AG04450 (cell line): ENCODE measurements at regions not wholly inside any gene's neighbourhood (a gene's known extent, or its start where the extent isn't known, plus 50 kb on each side); places are given as distances from the start of the nearest gene placed in this dataset.

Experiments used
- CTCF ChIA-PET: fragments of 300-600, 350-600 bp; formaldehyde crosslinking; extraction: SDS; loops from one replicate; lab custom pipeline; 2022; ENCODE audit warnings: antibody characterized with exemption, inconsistent platforms; lab: Charles Lee
- POLR2A ChIA-PET: fragments of 350-600 bp; formaldehyde crosslinking; extraction: SDS; loops from one replicate; lab custom pipeline; 2021; ENCODE audit warnings: antibody characterized with exemption, inconsistent platforms; lab: Yijun Ruan, JAX
- DNase-seq: peaks from one replicate; pipeline ENCODE4 v3.0.0-alpha.2; 2011; ENCODE audit warnings: low read depth, low spot score
- H3K27ac ChIP-seq: one replicate; pipeline ENCODE4 v1.5.1; 2012; ENCODE audit warnings: low read depth, low read length, control low read depth
- H3K27me3 ChIP-seq: one replicate; pipeline ENCODE4 v1.6.0; 2012; ENCODE audit warnings: low read length; ENCODE audit not compliant: control insufficient read depth, insufficient read depth
- H3K4me3 ChIP-seq: 2 replicates; pipeline ENCODE4 v1.5.1; 2011; ENCODE audit warnings: mild to moderate bottlenecking, low read depth, low read length, control low read depth
- H3K9me3 ChIP-seq: 2 replicates; pipeline ENCODE4 v1.5.1; 2012; ENCODE audit warnings: low read length; ENCODE audit not compliant: control insufficient read depth, insufficient read depth
- CTCF ChIP-seq: IDR thresholded peaks from 2 replicates; pipeline ENCODE4 v1.5.1; 2011; ENCODE audit warnings: low read depth, low read length, control low read depth, inconsistent platforms

- Histone ChIP-seq H3K9me3 (no peaks in the 10 kb centered on the region), H3K4me3 (no peak overlapping the region), H3K27me3 (no peaks in the 10 kb centered on the region), H3K27ac (no peak overlapping the region)
- DNase-seq: no peak
- CTCF ChIA-PET: no interaction called here
- POLR2A ChIA-PET: no interaction called here
- no peak for TF ChIP-seq CTCF
These were observed 319.5 kb upstream of the AGA start for GRCh38 chr4:177761692-177762091.

- no peaks in the 10 kb centered on the region for H3K27me3 ChIP-seq
- no peak overlapping the region for H3K4me3 ChIP-seq
- ChIA-PET CTCF (no interaction called here), POLR2A (no interaction called here)
- DNase-seq: no peak
- H3K27ac ChIP-seq: no peak overlapping the region
- no peak for TF ChIP-seq CTCF
- H3K9me3 ChIP-seq: no peaks in the 10 kb centered on the region
These were observed 326.9 kb upstream of the AGA start for GRCh38 chr4:177769155-177769554.

- H3K9me3 ChIP-seq: no peaks in the 10 kb centered on the region
- no peak for DNase-seq
- CTCF ChIA-PET: no interaction called here
These were observed 328.5 kb upstream of the AGA start for GRCh38 chr4:177770776-177771175.

GRCh38 chr4:177771645-177772044 lies 329.4 kb upstream of the AGA start:
- no peak overlapping the region for H3K27ac ChIP-seq
- H3K27me3 ChIP-seq: no peaks in the 10 kb centered on the region
- no peak overlapping the region for H3K4me3 ChIP-seq
- no peaks in the 10 kb centered on the region for H3K9me3 ChIP-seq
- POLR2A ChIA-PET: no interaction called here
- CTCF ChIA-PET: no interaction called here
- no peak for TF ChIP-seq CTCF
- no peak for DNase-seq

More at GRCh38 chr4:177770776-177771175, 328.5 kb upstream of the AGA start:
- POLR2A ChIA-PET: no interaction called here
- TF ChIP-seq CTCF: no peak
- no peak overlapping the region for H3K4me3 ChIP-seq
- no peak overlapping the region for H3K27ac ChIP-seq
- H3K27me3 ChIP-seq: no peaks in the 10 kb centered on the region

- no peaks in the 10 kb centered on the region for H3K27me3 ChIP-seq
- ChIA-PET CTCF (no interaction called here), POLR2A (no interaction called here)
- H3K9me3 ChIP-seq: no peaks in the 10 kb centered on the region
- no peak for DNase-seq
- H3K4me3 ChIP-seq: no peak overlapping the region
- no peak for TF ChIP-seq CTCF
- H3K27ac ChIP-seq: no peak overlapping the region
These were observed 336.4 kb upstream of the AGA start for GRCh38 chr4:177778623-177779022.
